Endothelial cell (in vitro differentiated cells): ENCODE measurements at regions not wholly inside any gene's neighbourhood (a gene's known extent, or its start where the extent isn't known, plus 50 kb on each side); places are given as distances from the start of the nearest gene placed in this dataset.

Experiments used
- DNase-seq: peaks from one replicate; pipeline ENCODE4 v3.0.0; 2021; ENCODE audit warnings: low spot score
- H3K27ac Mint-ChIP-seq: one replicate; pipeline ENCODE4 v1.8.0; 2021; ENCODE audit warnings: mixed read lengths, inconsistent platforms; ENCODE audit not compliant: unreplicated experiment
- H3K27me3 Mint-ChIP-seq: one replicate; pipeline ENCODE4 v1.8.0; 2021; ENCODE audit warnings: mild to moderate bottlenecking, moderate library complexity, mixed read lengths, inconsistent platforms; ENCODE audit not compliant: unreplicated experiment
- H3K36me3 Mint-ChIP-seq: one replicate; pipeline ENCODE4 v1.8.0; 2021; ENCODE audit warnings: mild to moderate bottlenecking, low read depth, mixed read lengths, inconsistent platforms; ENCODE audit not compliant: unreplicated experiment
- H3K4me1 Mint-ChIP-seq: one replicate; pipeline ENCODE4 v1.8.0; 2021; ENCODE audit warnings: mild to moderate bottlenecking, mixed read lengths, inconsistent platforms; ENCODE audit not compliant: unreplicated experiment
- H3K4me3 Mint-ChIP-seq: one replicate; pipeline ENCODE4 v1.8.0; 2021; ENCODE audit warnings: mild to moderate bottlenecking, mixed read lengths, inconsistent platforms; ENCODE audit not compliant: unreplicated experiment
- H3K9me3 Mint-ChIP-seq: one replicate; pipeline ENCODE4 v1.8.0; 2021; ENCODE audit warnings: mixed read lengths, inconsistent platforms; ENCODE audit not compliant: unreplicated experiment
- TF ChIP-seq, protein P1 (sequence below): fragments of 200-600 bp; sonication (generic); IDR thresholded peaks from one replicate; pipeline ENCODE4 v1.5.0; 2021; ENCODE audit warnings: antibody characterized with exemption; ENCODE audit not compliant: unreplicated experiment

DNA sequence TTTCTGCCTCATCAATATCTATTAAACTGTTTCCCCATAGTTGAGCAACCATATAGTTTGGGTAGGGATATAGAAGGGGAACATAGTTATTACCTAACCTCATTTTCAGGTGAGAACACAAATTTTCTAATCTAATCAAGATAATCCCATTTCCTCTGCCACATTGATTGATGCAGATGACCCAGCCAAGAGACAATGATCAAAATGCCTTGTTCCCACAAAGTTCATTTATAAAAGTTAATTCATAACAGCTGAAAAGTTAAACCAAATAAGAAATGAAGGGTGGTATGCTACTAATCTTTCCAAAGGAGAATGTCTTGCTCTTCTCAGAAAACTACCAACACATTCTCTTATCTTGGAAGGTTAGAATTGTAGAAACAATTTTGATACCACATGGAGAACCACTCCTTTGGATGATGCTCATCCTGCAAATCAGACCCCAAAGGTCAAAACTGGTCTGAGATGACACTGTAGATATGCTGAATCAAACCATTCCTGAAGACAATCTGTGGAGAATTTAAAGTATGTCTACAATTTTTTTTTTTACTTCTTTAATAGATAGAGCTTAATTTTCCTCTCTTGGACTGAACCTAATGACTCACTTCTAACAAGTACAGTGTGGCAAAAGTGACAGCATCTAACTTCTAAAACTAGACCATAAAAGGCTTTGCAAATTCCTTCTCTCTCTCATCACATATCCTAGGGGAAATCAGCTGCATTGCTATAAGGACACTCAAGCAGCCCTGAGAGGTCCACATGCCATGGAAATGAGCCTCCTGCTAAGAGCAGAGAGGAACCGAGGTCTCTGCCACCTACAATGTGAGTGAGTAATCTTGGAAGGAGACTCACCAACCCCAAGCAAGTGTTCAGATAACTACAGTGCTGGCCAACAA is 586.7 kb upstream of the TUSC1 start:
- no peak for DNase-seq
- Mint-ChIP-seq H3K36me3 (no peaks in the 10 kb centered on the region), H3K27ac (no peak overlapping the region), H3K4me1 (peaks cover 6% of the 10 kb centered on the region), H3K27me3 (no peaks in the 10 kb centered on the region), H3K4me3 (no peak overlapping the region), H3K9me3 (no peaks in the 10 kb centered on the region)
- TF ChIP-seq, protein P1, sequence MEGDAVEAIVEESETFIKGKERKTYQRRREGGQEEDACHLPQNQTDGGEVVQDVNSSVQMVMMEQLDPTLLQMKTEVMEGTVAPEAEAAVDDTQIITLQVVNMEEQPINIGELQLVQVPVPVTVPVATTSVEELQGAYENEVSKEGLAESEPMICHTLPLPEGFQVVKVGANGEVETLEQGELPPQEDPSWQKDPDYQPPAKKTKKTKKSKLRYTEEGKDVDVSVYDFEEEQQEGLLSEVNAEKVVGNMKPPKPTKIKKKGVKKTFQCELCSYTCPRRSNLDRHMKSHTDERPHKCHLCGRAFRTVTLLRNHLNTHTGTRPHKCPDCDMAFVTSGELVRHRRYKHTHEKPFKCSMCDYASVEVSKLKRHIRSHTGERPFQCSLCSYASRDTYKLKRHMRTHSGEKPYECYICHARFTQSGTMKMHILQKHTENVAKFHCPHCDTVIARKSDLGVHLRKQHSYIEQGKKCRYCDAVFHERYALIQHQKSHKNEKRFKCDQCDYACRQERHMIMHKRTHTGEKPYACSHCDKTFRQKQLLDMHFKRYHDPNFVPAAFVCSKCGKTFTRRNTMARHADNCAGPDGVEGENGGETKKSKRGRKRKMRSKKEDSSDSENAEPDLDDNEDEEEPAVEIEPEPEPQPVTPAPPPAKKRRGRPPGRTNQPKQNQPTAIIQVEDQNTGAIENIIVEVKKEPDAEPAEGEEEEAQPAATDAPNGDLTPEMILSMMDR: no peak

DNA sequence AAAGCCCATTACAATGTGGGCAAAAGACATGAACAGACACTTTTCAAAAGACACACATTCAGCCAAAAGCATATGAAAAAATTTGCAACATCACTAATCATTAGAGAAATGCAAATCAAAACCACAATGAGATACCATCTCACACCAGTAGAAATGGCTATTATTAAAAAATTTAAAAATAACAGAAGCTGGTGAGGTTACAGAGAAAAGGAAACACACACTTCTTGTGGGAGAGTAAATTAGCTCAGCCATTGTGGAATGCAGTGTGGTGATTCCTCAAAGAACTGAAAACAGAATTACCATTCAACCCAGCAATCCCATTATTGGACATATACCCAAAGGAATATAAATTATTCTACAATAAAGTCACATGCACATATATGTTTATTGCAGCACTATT is 585.2 kb upstream of the TUSC1 start:
- H3K27me3 Mint-ChIP-seq: no peaks in the 10 kb centered on the region
- no peak overlapping the region for H3K27ac Mint-ChIP-seq
- H3K4me3 Mint-ChIP-seq: no peak overlapping the region
- H3K36me3 Mint-ChIP-seq: no peaks in the 10 kb centered on the region
- DNase-seq: no peak
- TF ChIP-seq, protein P1: no peak
- peaks cover 6% of the 10 kb centered on the region for H3K4me1 Mint-ChIP-seq
- no peaks in the 10 kb centered on the region for H3K9me3 Mint-ChIP-seq

DNA sequence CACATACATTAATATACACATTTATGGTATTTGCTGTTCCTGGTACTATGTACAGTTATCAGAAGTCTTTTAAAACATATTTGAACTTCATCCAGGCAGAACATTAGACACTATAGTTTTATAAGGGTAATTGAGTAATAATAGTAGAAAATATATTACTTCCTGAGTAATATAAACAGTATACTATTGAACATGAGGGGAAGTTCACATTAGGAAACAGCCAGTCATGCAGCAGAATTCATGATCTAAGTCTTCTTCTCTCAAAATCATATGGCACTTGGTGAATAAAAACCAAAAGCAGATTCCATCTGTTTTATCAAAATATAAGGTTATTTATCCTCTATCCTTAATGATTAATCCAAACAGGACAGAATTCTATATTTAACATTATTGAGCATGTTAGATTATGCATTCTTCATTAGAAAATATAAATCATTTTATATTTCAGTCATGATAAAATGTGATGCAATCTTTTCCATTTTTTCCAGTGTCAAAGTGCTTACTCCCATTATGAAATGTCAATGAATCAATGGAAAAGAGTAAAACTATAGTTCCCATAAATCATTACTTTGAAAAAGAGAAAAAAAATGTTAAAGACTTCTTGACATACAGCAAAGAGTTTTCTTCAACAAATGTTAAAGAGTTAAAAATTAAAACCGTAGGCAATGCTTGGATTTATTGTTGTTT is 584.3 kb upstream of the TUSC1 start:
- Mint-ChIP-seq H3K4me3 (no peak overlapping the region), H3K27ac (no peak overlapping the region), H3K36me3 (no peaks in the 10 kb centered on the region), H3K4me1 (peaks cover 6% of the 10 kb centered on the region), H3K27me3 (no peaks in the 10 kb centered on the region), H3K9me3 (no peaks in the 10 kb centered on the region)
- TF ChIP-seq, protein P1: no peak
- DNase-seq: no peak

- H3K4me1 Mint-ChIP-seq: peaks cover 6% of the 10 kb centered on the region
- TF ChIP-seq, protein P1: no peak
- H3K9me3 Mint-ChIP-seq: no peaks in the 10 kb centered on the region
- H3K27ac Mint-ChIP-seq: no peak overlapping the region
- H3K27me3 Mint-ChIP-seq: no peaks in the 10 kb centered on the region
- no peak overlapping the region for H3K4me3 Mint-ChIP-seq
- H3K36me3 Mint-ChIP-seq: no peaks in the 10 kb centered on the region
- DNase-seq: no peak
Measured at GRCh38 chr9:26261503-26262330, 583.5 kb upstream of the TUSC1 start.
